AG09319 (cell line): ENCODE measurements at regions not wholly inside any gene's neighbourhood (a gene's known extent, or its start where the extent isn't known, plus 50 kb on each side); places are given as distances from the start of the nearest gene placed in this dataset.
"Not testable (repeated sequence)": the region's sequence is repeated elsewhere in the genome, so short reads cannot be mapped to it uniquely, and the experiment has no call there.

Experiments used
- DNase-seq: peaks from one replicate; pipeline ENCODE4 v3.0.0-alpha.2; 2010; ENCODE audit warnings: low read depth; ENCODE audit errors: extremely low read depth
- TF ChIP-seq, protein P1 (sequence below): IDR thresholded peaks from 2 replicates; pipeline ENCODE4 v1.5.1; 2011; ENCODE audit warnings: low read depth, mild to moderate bottlenecking, inconsistent platforms, low read length, moderate library complexity

DNA sequence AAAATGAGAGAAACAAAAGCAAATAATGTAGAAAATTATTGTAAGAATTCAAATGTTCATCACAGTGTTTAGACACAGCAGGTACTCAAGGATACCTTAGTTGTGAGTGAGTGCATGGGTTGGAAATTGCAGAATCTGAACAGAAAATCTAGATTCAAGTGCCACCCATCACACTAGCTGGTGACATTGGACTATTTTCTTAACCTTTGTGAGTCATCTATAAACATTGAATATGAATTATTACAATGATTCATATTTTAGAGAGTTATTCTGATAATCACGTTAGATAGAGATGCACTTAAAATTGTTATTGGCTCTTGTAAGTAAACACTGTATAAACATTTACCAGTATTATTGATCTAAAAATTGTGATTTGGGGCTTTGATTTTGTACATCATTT is 1113.1 kb downstream of the STIM2 start:
- DNase-seq: no peak
- TF ChIP-seq, protein P1, sequence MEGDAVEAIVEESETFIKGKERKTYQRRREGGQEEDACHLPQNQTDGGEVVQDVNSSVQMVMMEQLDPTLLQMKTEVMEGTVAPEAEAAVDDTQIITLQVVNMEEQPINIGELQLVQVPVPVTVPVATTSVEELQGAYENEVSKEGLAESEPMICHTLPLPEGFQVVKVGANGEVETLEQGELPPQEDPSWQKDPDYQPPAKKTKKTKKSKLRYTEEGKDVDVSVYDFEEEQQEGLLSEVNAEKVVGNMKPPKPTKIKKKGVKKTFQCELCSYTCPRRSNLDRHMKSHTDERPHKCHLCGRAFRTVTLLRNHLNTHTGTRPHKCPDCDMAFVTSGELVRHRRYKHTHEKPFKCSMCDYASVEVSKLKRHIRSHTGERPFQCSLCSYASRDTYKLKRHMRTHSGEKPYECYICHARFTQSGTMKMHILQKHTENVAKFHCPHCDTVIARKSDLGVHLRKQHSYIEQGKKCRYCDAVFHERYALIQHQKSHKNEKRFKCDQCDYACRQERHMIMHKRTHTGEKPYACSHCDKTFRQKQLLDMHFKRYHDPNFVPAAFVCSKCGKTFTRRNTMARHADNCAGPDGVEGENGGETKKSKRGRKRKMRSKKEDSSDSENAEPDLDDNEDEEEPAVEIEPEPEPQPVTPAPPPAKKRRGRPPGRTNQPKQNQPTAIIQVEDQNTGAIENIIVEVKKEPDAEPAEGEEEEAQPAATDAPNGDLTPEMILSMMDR: no peak

DNA sequence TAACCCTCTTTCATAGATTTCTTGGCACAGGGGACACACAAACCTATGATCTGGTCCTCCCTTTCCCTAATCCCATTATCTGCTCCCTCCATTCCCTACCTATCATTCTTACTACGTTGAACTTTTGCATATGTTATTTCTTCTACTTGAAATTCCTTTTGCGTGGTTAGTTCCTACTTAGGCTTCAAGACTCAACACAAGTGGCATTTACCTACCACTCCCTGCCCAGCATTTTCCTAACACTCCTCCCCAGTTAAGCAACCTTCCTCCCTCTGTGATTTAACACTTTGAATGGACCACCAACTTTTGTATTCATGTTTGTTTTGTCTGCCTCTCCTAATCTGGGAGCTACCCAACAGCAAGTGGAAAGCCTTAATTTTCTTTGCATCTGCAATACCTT is 1113.7 kb downstream of the STIM2 start:
- no peak for DNase-seq
- TF ChIP-seq, protein P1: no peak

DNA sequence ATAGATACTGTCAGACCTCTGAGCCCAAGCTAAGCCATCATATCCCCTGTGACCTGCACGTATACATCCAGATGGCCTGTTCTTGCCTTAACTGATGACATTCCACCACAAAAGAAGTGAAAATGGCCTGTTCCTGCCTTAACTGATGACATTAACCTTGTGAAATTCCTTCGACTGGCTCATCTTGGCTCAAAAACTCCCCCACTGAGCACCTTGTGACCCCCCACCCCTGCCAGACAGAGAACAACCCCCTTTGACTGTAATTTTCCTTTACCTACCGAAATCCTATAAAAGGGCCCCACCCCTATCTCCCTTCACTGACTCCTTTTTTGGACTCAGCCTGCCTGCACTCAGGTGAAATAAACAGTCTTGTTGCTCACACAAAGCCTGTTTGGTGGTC is 1114.2 kb downstream of the STIM2 start:
- DNase-seq: not testable (repeated sequence)

DNA sequence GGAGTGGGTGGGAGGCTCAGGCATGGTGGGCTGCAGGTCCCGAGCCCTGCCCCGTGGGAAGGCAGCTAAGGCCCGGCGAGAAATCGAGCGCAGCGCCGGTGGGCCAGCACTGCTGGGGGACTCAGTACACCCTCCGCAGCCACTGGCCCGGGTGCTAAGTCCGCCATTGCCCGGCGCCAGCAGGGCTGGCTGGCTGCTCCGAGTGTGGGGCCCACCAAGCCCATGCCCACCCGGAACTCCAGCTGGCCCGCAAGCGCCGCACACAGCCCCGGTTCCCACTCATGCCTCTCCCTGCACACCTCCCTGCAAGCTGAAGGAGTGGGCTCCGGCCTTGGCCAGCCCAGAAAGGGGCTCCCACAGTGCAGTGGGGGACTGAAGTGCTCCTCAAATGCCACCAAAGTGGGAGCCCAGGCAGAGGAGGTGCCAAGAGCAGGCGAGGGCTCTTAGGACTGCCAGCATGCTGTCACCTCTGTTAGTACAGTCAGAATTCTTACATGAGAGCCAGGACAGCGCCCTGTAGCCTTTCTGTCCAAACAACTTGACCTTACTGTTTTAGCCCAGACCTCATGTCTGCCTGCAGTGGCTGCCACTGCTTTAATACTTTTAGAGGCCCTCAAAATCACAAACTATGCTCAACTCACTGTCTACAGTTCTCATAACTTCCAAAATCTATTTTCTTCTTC is 1117.9 kb downstream of the STIM2 start:
- DNase-seq: not testable (repeated sequence)

DNA sequence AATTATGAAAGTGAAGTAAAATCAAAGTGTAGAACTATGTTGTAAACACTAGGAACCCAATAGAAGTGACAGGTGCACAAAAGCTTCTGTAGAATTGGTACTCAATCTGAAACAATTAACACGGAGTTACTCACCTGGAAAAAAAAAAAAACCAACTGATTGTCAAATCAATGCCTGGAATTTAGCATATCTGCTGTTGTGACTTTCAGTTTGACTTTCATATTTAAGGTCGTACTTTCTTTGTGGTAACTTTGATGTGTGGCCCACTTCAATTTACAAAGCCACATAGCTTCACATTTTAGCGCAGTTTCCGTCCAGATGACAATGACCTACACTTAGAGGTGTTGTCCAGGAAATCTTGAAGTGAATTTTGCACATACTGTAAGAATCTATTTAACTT is 1124.9 kb downstream of the STIM2 start:
- TF ChIP-seq, protein P1: no peak
- DNase-seq: no peak

DNA sequence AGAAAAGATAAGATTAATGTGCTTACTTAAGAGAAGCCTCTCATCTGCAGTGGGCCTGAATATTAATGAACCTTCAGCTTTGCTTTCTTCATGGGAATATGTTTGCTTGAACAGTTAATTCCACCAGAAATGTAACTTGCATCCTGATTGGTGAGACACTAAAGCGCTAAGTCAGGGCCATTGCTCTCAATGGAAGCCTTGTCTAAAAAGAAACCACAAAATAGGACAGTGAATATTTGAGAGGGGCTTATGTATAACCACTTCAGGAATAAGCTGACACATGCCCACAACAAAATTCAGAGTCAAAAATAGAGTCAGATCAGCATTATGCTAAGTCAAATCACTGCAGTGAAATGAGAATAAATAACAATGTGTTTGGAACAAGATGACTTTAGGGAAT is 1125.8 kb downstream of the STIM2 start:
- no peak for DNase-seq
- TF ChIP-seq, protein P1: no peak

DNA sequence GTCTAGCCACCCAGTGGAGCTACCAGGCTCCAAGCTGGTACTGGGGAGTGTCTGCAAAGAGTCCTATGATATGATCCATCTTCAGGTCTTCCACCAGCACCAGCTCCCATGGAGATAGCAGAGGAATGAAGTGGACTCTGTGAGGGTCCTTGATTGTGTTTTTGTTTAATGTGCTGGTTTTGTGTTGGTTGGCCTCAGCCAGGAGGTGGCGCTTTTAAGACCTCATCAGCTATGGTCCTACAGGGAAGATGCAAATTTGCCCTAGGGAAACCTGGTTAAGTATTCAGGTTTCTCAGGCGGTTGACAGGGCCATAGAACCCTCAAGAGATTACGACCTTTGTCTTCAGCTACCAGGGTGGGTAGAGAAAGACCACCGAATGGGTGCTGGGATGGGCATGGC is 1141.1 kb downstream of the STIM2 start:
- TF ChIP-seq, protein P1: no peak
- no peak for DNase-seq

DNA sequence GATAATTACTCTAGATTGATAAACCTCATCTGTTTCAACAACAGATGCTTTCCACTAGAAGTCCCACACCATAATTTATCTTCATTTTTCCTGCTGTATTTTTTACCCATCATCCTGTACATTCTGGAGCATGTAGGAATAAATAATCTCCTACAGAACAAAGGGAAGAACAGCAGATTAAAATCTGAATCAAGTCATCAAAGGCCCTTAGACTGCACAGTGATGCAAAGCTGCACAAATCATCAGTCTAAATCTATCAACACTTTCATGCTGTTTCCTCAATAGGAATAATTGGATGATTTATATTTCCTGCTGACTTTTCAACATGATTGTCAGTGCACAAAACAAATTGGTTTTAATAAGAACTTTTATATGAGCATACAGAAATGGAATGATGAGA is 1143.9 kb downstream of the STIM2 start:
- DNase-seq: no peak

More for the DNA sequence above, 1143.9 kb downstream of the STIM2 start:
- TF ChIP-seq, protein P1: no peak
